ENCODE measurements at regions not wholly inside any gene's neighbourhood (a gene's known extent, or its start where the extent isn't known, plus 50 kb on each side); places are given as distances from the start of the nearest gene placed in this dataset.

GRCh38 chr3:168342946-168343850 lies 247.5 kb upstream of the GOLIM4 start:
- DNase-seq: no peak

GRCh38 chr3:168341956-168342936 lies 246.5 kb upstream of the GOLIM4 start:
- DNase-seq: no peak

- DNase-seq: no peak
These were observed 245.6 kb upstream of the GOLIM4 start for GRCh38 chr3:168341192-168341815.

- no peak for DNase-seq
These were observed 242.4 kb upstream of the GOLIM4 start for GRCh38 chr3:168338161-168338560.

GRCh38 chr3:168336276-168336675 lies 240.6 kb upstream of the GOLIM4 start:
- DNase-seq: no peak

- DNase-seq: no peak
These were observed 237.7 kb upstream of the GOLIM4 start for GRCh38 chr3:168333410-168333935.

- no peak for DNase-seq
These were observed 236.0 kb upstream of the GOLIM4 start for GRCh38 chr3:168331756-168332155.

GRCh38 chr3:168330983-168331382 lies 235.3 kb upstream of the GOLIM4 start:
- DNase-seq: no peak

- DNase-seq: no peak
These were observed 232.1 kb upstream of the GOLIM4 start for GRCh38 chr3:168327856-168328255.

- no peak for DNase-seq
These were observed 230.0 kb upstream of the GOLIM4 start for GRCh38 chr3:168325684-168326083.

- DNase-seq: no peak
These were observed 227.2 kb upstream of the GOLIM4 start for GRCh38 chr3:168322941-168323340.

GRCh38 chr3:168314166-168314565 lies 218.4 kb upstream of the GOLIM4 start:
- no peak for DNase-seq

- DNase-seq: no peak
These were observed 217.3 kb upstream of the GOLIM4 start for GRCh38 chr3:168312984-168313383.

- no peak for DNase-seq
These were observed 212.2 kb upstream of the GOLIM4 start for GRCh38 chr3:168307893-168308292.

GRCh38 chr3:168295027-168295426 lies 199.3 kb upstream of the GOLIM4 start:
- DNase-seq: no peak

GRCh38 chr3:168292296-168292695 lies 196.6 kb upstream of the GOLIM4 start:
- DNase-seq: no peak

GRCh38 chr3:168289471-168290008 lies 193.8 kb upstream of the GOLIM4 start:
- DNase-seq: no peak

- DNase-seq: no peak
These were observed 193.0 kb upstream of the GOLIM4 start for GRCh38 chr3:168288511-168289401.

- DNase-seq: no peak
These were observed 189.8 kb upstream of the GOLIM4 start for GRCh38 chr3:168285506-168285905.

- DNase-seq: no peak
These were observed 189.0 kb upstream of the GOLIM4 start for GRCh38 chr3:168284728-168285127.

GRCh38 chr3:168275662-168276061 lies 179.9 kb upstream of the GOLIM4 start:
- DNase-seq: no peak

- DNase-seq: no peak
These were observed 178.2 kb upstream of the GOLIM4 start for GRCh38 chr3:168273917-168274316.
